HL-60 (cell line): ENCODE measurements at regions not wholly inside any gene's neighbourhood (a gene's known extent, or its start where the extent isn't known, plus 50 kb on each side); places are given as distances from the start of the nearest gene placed in this dataset.

Experiments used
- CTCF ChIP-seq: IDR thresholded peaks from one replicate; pipeline ENCODE4 v1.5.1; 2011; ENCODE audit warnings: low read length, control low read depth, inconsistent platforms; ENCODE audit not compliant: insufficient read depth
- GABPA ChIP-seq: IDR thresholded peaks from 2 replicates; pipeline ENCODE4 v1.6.1; 2012; ENCODE audit warnings: low read depth
- POLR2AphosphoS5 ChIP-seq: IDR thresholded peaks from 2 replicates; pipeline ENCODE4 v1.6.1; 2012; ENCODE audit warnings: low read depth
- REST ChIP-seq: IDR thresholded peaks from 2 replicates; pipeline ENCODE4 v1.6.1; 2012; ENCODE audit warnings: low read depth; ENCODE audit not compliant: insufficient replicate concordance
- SPI1 ChIP-seq: IDR thresholded peaks from 2 replicates; pipeline ENCODE4 v1.6.1; 2012; ENCODE audit warnings: low read depth, mild to moderate bottlenecking, borderline replicate concordance

GRCh38 chr4:185958094-185958747 is 110.7 kb upstream of the TLR3 start:
- TF ChIP-seq CTCF (no peak), POLR2AphosphoS5 (no peak), GABPA (no peak), REST (no peak), SPI1 (no peak)
